ENCODE measurements at regions not wholly inside any gene's neighbourhood (a gene's known extent, or its start where the extent isn't known, plus 50 kb on each side); places are given as distances from the start of the nearest gene placed in this dataset.

- DNase-seq (ENCODE audit: low read depth in 1 of 2, low spot score in 1 of 2): no peak
Measured at GRCh38 chr4:123455360-123455759, 58.8 kb downstream of the SPRY1 start.

- no peak for DNase-seq (ENCODE audit: low read depth in 1 of 2, low spot score in 1 of 2)
Measured at GRCh38 chr4:123462007-123462406, 65.4 kb downstream of the SPRY1 start.

GRCh38 chr4:123463869-123464268 lies 67.3 kb downstream of the SPRY1 start:
- no peak for DNase-seq (ENCODE audit: low read depth in 1 of 2, low spot score in 1 of 2)

GRCh38 chr4:123465416-123465815 lies 68.8 kb downstream of the SPRY1 start:
- DNase-seq (ENCODE audit: low read depth in 1 of 2, low spot score in 1 of 2): no peak

GRCh38 chr4:123466080-123466785 lies 69.6 kb downstream of the SPRY1 start:
- no peak for DNase-seq (ENCODE audit: low read depth in 1 of 2, low spot score in 1 of 2)

GRCh38 chr4:123468479-123469031 lies 72.0 kb downstream of the SPRY1 start:
- no peak for DNase-seq (ENCODE audit: low read depth in 1 of 2, low spot score in 1 of 2)

GRCh38 chr4:123469245-123469644 lies 72.7 kb downstream of the SPRY1 start:
- no peak for DNase-seq (ENCODE audit: low read depth in 1 of 2, low spot score in 1 of 2)

- no peak for DNase-seq (ENCODE audit: low read depth in 1 of 2, low spot score in 1 of 2)
Measured at GRCh38 chr4:123469696-123470095, 73.1 kb downstream of the SPRY1 start.

- no peak for DNase-seq (ENCODE audit: low read depth in 1 of 2, low spot score in 1 of 2)
Measured at GRCh38 chr4:123470640-123471039, 74.0 kb downstream of the SPRY1 start.

- no peak for DNase-seq (ENCODE audit: low read depth in 1 of 2, low spot score in 1 of 2)
Measured at GRCh38 chr4:123471655-123472369, 75.2 kb downstream of the SPRY1 start.

GRCh38 chr4:123474817-123475216 lies 78.2 kb downstream of the SPRY1 start:
- no peak for DNase-seq (ENCODE audit: low read depth in 1 of 2, low spot score in 1 of 2)

GRCh38 chr4:123476089-123476488 lies 79.5 kb downstream of the SPRY1 start:
- no peak for DNase-seq (ENCODE audit: low read depth in 1 of 2, low spot score in 1 of 2)

- no peak for DNase-seq (ENCODE audit: low read depth in 1 of 2, low spot score in 1 of 2)
Measured at GRCh38 chr4:123477711-123478209, 81.2 kb downstream of the SPRY1 start.

GRCh38 chr4:123478859-123479345 lies 82.3 kb downstream of the SPRY1 start:
- no peak for DNase-seq (ENCODE audit: low read depth in 1 of 2, low spot score in 1 of 2)

GRCh38 chr4:123479944-123480343 lies 83.3 kb downstream of the SPRY1 start:
- DNase-seq (ENCODE audit: low read depth in 1 of 2, low spot score in 1 of 2): no peak

- no peak for DNase-seq (ENCODE audit: low read depth in 1 of 2, low spot score in 1 of 2)
Measured at GRCh38 chr4:123480706-123481418, 84.3 kb downstream of the SPRY1 start.

- DNase-seq (ENCODE audit: low read depth in 1 of 2, low spot score in 1 of 2): no peak
Measured at GRCh38 chr4:123481717-123482116, 85.1 kb downstream of the SPRY1 start.

GRCh38 chr4:123484291-123484926 lies 87.8 kb downstream of the SPRY1 start:
- no peak for DNase-seq (ENCODE audit: low read depth in 1 of 2, low spot score in 1 of 2)

- no peak for DNase-seq (ENCODE audit: low read depth in 1 of 2, low spot score in 1 of 2)
Measured at GRCh38 chr4:123485601-123486000, 89.0 kb downstream of the SPRY1 start.

- DNase-seq (ENCODE audit: low read depth in 1 of 2, low spot score in 1 of 2): no peak
Measured at GRCh38 chr4:123488916-123489315, 92.3 kb downstream of the SPRY1 start.

GRCh38 chr4:123495530-123495929 lies 98.9 kb downstream of the SPRY1 start:
- DNase-seq (ENCODE audit: low read depth in 1 of 2, low spot score in 1 of 2): no peak
